T-helper 2 cell (primary cell): ENCODE measurements at regions not wholly inside any gene's neighbourhood (a gene's known extent, or its start where the extent isn't known, plus 50 kb on each side); places are given as distances from the start of the nearest gene placed in this dataset.
A peak's percentile ranks its signal among the peaks of the same experiment; 100 is the strongest.
"Not testable (repeated sequence)": the region's sequence is repeated elsewhere in the genome, so short reads cannot be mapped to it uniquely, and the experiment has no call there.

Experiments used
- DNase-seq, 5 experiments: peaks; one replicate each; pipeline versions ENCODE4 v3.0.0 to v3.0.0-alpha.2; 2012 to 2022

DNA sequence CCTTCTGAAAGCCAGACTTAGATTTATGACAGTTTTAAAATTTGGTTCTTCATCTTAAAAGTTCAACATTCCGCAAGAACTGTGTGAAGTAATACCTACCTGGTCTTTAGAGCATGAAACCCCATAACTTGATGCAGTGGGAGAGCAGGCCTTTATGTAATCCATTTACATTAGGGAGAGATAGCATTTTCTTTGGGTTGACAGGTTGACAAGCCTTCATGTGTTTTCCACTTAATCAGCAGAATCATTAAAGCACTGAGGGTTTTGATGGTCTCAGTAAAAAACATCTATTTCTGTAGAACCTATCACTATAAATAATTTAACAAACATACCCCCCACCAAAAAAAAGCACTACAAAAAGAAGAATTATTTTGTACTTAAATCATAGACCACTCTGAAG is 121.6 kb upstream of the KIF2A start:
- DNase-seq, result no peak

DNA sequence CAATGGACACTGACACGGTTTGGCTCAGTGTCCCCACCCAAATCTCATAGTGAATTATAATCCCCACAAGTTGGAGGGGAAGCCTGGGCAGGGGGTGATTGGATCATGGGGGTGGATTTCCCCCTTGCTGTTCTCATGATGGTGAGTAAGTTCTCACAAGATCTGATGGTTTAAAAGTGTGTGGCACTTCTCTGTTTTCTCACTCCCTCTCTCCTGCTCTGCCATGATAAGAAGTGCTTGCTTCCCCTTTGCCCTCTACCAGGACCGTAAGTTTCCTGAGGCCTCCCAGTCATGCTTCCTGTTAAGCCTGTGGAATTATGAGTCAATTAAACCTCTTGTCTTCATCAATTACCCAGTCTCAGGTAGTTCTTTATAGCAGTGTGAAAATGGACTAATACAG is 115.8 kb upstream of the KIF2A start:
- DNase-seq, result no peak

DNA sequence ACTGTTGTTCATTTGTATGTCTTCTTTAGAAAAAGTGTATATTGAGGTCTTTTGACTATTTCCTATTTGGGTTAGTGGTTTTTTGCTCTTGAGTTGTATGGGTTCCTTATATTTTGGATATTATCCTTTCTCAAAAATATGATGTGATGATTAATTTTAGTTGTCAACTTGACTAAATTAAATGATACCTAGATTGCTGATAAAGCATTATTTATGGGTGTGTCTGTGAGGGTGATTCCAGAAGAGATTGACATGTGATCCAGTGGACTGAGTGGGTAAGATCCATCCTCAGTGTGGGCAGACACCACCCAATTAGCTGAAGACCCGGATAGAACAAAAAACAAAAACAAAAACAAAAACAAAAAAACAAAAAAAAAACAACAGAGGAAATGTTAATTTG is 115.1 kb upstream of the KIF2A start:
- no peak for DNase-seq

DNA sequence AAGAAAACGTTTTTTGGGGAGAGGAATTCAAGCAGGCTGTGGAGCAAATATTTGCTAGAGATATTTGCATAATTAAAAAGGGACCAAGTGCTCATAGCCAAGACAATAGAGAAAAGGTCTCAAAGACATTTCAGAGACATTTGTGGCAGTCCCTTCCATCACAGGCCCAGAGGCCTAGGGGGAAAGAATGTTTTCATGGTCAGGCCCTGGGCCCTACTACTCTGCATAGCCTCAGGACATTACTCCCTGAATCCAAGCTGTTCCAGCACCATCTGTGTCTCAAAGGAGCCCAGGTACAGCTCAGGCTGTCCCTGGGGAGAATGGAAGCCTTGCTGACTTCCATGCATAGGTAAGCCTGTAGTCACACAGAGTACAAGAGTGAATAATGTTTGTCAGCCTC is 113.0 kb upstream of the KIF2A start:
- DNase-seq, result no peak

DNA sequence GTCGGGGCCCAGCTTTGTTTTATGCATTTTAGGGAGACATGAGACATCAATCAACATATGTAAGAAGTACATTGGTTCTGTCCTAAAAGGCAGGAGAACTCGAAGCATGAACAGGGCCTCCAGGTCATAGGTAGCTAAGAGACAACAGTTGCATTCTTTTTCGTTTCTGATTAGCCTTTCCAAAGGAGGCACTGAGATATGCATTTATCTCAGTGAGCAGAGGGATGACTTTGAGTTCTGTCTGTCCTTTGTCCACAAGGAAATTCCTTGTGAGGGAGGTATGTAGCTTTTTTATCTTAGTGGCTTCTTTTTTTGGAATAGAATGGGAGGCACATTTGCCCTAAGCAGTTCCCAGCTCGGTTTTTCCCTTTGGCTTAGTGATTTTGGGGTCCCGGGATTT is 109.5 kb upstream of the KIF2A start:
- DNase-seq, result not testable (repeated sequence)

DNA sequence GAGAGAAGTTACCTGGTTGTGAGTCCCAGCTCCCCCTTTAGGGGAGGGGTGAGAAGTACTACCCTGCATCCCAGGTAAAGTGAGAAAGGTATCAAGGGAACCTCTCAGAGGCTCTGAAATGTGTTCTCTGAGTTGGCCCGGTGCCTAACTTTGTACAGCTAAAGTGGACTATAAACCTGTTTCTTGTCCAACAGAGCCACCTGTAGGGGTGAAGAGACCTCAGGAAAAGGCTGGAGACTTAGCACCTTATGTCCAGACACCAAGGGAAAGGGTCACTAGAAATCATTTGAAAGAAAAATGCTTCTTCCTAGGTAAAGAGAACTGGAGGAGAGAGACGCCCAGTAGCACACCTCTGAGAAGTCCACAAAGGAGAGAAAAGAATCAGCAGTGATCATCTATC is 108.3 kb upstream of the KIF2A start:
- no peak for DNase-seq

DNA sequence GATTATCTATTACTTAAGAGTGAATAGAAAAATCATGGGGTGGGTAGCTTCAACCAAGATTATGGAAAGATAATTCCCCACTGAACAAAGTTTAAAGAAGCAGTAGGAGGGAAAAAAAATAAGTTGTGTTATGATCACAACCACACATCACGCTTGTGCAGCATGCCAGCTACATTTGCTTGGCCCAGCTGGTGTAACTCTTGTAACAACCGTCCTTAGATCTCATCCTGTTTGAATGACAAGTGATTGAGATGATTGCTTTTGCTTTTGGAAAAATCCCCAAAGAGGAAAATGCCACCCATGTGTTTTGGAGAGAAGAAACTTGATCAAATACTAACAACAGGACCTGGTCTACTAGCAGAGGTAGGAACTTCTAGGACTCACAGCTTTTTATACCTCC is 107.6 kb upstream of the KIF2A start:
- no peak for DNase-seq

DNA sequence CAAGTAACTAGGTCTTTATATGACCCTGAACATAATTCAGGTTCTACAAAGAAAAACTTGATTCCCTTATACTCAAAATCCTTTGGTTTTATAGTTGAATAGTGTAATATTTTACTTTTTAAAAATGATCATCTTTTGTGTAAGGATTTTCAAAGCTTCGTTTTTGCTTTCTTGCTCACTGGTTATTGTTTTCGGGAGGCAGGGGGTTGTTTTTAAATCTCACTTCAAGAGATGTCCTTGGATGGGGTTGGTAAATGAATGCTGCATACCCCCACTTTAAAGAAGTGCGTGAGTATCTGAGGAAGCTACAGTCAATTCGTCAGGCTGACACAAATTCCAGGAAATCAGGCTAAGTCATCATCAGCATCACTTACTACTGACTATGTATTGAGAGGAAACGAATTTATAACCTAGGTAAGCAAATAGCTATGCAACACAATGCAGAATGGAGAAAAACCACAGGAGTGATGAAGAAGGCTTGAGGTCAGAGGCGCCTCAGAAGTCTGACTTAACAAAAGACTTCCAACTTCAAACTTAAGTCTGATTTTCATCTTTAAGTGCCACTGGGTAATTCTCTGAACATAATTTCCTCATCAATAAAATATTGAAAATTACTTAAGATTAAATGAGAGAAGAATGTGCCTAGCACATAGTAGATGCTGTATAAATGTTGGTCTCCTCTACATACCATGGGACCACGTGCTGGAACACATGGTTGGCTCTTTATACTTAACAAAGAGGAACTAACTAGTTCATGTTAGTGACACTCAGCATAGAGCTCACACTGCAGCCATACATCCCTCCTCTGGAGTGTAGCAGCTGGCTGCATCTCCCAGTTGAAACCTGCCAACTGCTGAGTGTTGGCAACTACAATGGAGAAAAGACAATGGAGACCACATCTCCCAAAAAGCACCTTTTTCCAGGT is 106.0 kb upstream of the KIF2A start:
- DNase-seq, result peak in 1 of 5 experiments; percentile 65

DNA sequence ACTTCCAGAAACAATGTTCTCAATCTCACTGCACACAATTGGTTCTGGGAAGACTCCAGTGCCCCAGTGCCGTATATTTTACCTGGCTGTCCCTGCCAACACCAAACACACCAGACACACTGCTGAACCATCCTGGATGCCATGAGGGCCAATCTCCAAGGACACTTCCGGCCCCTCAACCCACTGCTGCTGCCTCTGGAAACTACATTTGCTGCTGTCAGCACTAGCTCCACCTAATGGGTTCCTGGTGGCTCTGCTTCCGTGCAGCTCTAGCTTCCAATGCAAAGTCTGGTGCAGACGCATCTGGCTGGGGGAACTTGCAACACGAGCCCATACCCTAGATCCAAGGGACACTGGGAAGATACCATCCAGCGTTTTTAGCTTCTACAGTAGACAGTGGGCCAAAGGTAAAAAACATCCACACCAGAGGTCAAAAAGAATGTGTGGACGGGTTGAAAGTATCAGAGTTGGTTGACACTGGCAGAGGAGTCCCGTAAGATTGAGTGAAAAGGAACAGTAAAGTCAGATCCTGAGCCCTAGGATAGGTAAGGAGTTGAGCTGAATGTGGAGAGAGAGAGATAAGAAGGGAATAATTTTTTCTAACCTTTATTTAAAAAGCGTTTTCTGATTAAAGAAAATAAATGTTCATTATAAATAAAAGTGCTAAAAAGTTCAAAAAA is 99.7 kb upstream of the KIF2A start:
- DNase-seq, result no peak

DNA sequence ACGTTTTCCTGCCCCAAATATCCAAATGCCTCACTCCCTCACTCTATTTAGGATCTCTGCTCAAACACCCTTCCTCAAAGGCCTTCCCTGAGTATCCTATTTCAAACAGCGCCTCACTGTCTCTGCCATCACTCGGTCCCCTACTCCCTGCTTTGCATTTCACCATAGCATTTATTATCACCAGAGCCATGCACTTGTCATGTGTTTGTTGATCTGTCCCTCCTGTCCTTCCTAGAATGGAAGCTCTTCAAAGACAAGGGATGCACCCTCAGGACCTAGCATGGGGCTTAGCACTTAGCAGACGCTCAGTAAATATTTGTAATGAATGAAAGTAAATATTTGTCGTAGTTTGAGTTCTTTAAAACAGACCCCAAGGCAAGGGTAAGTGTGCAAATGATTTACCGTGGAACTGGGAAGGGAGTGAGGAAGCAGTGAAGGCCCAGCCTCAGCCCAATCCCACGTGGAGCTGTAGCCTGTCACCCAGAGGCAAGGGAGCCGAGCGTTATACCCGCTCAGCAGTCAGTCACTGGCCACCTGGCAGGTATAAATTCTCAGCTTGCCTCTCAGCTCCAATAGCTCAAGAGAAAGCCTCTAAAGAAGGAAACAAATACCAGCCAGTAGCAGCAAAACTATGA is 97.7 kb upstream of the KIF2A start:
- DNase-seq, result no peak

DNA sequence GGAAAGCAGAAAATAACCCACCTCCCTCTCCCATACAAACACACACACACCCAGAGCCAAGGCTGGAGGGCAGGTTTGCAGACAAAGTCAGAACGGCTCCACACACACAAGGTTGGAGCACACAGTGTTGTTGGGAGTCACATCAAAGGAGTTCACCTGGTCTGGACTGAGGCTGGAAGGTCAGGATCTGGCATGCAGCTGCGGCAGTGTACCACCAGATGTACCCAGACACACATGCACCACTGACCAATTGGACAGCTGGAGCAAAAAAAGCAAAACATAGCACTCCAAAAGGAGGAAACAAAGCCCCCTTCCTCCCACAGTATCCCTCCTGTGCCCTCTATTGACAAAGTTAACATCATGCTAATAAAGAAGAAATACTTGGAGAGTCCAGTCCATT is 94.6 kb upstream of the KIF2A start:
- no peak for DNase-seq

DNA sequence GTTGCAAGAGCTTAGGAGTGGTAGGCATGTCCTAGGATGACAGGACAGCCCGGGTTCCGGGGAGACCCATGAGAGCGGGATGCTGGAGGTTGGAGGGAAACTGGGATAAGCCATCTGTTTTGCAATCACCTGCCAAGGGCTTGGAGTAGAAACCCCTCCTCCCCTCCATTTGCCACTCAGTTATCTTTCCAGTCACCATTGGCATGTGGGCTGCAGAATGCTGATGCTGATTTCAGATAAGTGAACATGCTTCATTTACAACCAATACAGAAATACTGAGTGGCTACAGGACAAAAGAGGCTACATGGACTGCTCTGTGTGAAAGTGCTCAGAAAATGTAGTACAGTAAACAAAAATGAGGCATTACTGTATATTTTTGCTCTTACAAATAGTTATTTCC is 93.4 kb upstream of the KIF2A start:
- no peak for DNase-seq

DNA sequence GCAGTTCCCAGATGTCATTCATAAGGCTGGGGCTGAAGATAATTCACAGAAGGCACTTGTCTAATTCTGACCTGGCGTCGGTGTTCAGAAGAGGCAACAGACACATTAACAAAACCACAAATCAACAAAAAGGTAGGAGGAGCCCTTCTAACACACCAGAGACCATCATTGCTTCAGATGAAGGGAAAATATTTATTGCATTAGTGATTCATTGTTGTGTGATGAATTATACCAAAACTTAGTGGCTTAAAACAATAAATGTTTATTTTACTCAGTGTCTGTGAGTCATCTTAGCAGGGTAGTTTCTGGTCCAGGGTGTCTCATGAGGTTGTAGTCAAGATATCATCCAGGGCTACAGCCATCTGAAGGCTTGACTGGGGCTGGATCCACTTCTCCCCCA is 91.3 kb upstream of the KIF2A start:
- no peak for DNase-seq

DNA sequence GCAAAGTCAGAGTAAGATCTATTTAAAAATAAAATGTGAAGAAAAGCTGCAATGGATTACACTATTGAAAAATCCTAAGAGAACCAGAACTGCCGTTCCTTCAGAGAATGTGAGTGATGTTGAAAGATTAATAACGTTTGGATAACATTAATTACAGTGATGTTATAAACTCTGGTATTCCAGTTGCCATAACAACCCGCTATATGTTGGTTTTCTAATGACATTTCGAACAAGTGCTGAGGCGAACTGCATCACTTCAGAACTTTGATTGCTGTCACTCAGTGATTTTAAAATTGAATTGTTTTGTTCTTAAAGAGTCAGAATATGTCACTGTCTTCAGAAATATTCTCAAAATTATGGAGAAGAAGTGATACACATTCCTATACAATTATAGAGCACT is 89.4 kb upstream of the KIF2A start:
- DNase-seq, result not testable (repeated sequence)

DNA sequence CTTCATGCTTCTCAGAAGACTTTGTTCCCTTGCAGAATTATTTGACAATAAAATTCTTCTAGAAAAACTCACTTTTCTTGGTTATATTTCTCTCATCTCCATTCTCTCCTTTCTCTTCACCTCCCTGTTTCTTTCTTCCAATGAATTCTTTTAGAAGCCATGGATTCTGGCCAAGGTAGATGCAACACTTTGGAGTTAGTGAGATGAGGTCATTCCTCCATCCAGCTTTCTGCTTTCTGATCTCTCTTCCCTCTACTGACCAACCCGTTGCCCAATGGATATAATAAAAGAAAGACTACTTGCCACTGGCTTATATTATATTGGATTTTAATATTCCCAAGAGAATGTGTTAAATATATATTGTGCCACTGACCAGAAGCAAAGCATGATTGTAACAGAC is 88.9 kb upstream of the KIF2A start:
- DNase-seq, result not testable (repeated sequence)

DNA sequence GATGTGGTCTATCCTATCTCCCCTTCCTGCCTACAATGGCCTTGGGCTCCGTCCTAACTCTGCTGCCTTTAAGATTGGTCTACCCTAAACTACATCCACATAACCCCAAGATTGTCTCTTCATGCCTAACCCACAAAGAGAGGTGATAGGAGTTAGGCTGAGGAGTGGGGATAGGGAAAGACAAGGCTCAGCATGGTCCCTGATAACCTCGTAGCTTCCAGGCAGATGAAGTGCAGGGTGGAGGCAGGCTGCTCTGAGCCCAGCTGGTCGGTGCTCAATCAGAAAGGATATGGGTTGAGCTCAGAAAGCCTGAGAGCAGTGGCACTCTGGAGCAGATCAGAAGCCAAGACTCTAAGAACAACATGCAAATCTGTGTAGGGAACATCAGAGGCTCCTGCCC is 87.1 kb upstream of the KIF2A start:
- DNase-seq, result not testable (repeated sequence)

DNA sequence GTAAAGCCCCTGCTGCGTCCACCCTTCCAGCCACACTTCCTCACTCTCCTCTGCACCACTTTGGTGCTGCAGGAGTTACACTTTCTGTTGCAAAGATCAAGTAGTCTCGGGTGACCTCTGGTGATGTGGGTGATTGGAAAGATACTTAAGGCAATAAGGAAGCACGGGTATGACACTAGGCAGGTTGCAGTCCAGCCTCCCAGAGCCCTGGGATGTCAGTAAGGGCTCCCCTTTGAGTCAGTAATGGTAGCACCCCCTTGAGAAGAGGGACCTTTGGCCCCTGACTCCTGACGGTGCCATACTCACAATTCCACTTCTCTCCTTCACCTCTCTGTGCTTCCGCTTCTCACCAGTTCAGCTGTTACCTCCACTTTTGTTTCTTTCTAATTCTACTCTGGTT is 84.1 kb upstream of the KIF2A start:
- not testable (repeated sequence) for DNase-seq

DNA sequence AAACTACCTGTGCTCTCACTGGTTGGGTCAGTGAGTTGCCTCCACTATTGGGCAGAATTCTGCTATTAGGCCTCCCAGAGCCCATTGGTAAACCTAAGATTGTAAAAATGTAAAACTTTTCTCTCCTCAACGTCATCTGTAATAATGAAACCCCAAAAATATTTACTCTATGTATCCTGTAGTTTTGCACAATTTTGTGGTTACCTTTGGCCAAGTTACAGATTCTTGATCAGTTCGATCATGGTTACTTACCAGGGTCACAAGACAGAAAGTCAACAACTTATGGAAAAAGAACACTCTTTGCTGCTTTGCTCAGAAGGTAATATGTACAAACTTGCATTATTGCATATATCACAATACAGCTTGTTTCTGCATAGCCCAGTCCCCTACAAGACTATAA is 83.7 kb upstream of the KIF2A start:
- DNase-seq, result not testable (repeated sequence)

DNA sequence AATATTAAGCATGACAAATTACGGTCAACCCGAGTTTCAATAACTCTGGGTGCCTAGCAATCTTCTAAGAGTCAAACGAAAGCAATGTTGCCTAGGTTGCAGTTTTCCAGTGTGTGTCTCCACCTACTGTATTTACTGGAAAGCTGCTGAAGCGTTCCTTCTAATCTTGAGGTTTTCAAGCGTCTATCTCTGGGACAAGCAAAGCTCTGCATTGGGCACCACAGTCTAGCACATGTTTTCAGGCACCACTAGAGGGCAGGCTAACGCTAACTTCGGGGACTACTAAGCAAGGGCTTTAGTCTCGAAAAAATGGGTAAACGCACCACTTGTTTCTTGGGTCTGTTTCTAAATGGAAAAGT is 82.7 kb upstream of the KIF2A start:
- DNase-seq, result peak in 4 of 5 experiments; percentile 21 to 63 (median 60)

DNA sequence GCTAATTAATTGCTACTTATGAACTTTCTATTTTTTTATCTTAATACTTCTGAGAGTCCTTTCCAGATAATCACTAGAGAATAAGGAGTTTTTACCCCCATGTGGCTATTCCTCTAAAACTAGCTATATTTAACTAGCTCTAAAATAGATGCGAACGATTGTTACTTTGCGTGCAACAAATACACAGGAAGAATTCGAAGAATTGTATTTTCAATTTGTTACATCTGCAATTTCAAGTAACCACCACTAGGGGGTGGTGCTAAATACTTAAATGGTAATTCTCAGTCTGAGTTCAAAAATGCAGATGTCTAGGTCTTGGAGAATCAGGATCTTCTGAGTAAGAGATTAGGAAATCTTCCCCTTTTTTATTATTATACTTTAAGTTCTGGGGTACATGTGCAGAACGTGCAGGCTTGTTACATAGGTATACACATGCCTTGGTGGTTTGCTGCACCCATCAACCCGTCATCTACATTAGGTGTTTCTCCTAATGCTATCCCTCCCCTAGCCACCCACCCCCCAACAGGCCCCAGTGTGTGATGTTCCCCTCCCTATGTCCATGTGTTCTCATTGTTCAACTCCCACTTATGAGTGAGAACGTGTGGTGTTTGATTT is 80.9 kb upstream of the KIF2A start:
- DNase-seq, result peak in 1 of 5 experiments; percentile 39

DNA sequence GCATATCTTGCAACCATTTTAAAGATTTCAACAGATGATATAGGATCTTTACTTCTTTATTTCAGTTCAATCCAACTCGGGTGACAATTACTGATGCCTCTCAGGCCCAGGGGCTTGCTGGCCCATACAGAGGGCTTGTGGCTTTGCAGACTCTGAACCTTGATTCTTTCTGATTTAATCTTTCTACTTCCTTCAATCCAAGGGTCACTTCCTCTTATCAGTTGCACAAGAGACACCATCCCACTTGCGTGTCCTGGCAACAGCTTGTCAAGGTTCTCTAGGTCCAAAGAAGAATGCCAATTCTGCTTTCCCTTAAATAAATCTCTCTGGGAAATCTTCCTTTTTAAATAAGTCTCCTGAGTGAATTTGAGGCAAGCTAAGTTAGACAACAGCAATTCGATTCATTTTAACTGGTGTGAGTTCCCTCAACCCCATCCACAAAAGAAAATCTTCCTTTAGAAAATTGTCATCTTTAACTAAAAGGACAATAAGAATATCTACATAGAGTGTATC is 75.1 kb upstream of the KIF2A start:
- not testable (repeated sequence) for DNase-seq

DNA sequence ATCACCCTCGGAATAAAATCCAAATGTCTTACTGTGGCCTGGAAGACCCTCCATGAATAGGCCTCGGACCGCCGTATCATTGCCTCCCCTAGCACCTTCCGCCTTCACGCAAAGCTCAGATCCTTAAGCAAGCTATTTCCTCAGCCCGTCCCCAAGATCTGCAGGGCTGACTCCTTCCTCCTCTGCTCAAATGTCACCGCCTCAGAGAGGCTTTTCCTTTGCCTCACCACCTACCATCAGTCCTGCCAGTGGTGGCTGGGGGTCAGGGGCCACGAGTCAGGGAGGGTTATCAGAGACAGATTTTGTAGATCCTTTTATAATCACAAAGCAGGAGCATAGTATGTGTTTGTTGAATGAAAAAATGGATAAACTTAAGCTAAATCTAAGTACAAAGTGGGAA is 74.4 kb upstream of the KIF2A start:
- no peak for DNase-seq

DNA sequence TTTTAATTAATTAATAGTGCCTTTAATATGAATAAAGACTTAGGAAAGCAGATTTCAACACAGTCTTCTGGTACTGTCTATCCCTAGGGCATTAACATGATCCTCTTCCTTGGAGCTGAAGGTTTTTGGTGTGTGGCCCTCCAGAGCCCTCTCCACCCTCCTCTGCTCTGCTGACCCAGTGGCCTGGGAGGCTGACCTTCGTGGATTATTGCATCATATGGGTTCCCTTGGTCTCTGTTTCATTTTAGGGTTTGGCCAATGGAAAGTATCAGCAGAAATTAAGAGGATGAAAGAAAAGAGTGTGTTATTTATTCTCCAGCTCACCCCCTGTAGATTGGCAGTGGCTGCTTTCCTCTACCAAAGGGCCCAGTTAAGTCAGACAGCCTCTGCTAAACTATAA is 73.8 kb upstream of the KIF2A start:
- not testable (repeated sequence) for DNase-seq
